IMR-90 (cell line): ENCODE measurements at regions not wholly inside any gene's neighbourhood (a gene's known extent, or its start where the extent isn't known, plus 50 kb on each side); places are given as distances from the start of the nearest gene placed in this dataset.

ENCODE experiments used
- ELK1 ChIP-seq: fragments of 150-350 bp; IDR thresholded peaks from 2 replicates; pipeline ENCODE4 v1.6.1; 2016; ENCODE audit warnings: low read depth, mild to moderate bottlenecking, low read length, moderate library complexity, borderline replicate concordance
- MAFK ChIP-seq: IDR thresholded peaks from 2 replicates; pipeline ENCODE4 v1.6.1; 2012; ENCODE audit warnings: low read depth, low read length, improper control_type of control experiment
- MXI1 ChIP-seq: IDR thresholded peaks from 2 replicates; pipeline ENCODE4 v1.6.1; 2012; ENCODE audit warnings: low read depth, mild to moderate bottlenecking, low read length, moderate library complexity, borderline replicate concordance
- NFE2L2 ChIP-seq: fragments of 150-350 bp; IDR thresholded peaks from 2 replicates; pipeline ENCODE4 v1.6.1; 2016; ENCODE audit warnings: low read depth, mild to moderate bottlenecking, low read length
- POLR2A ChIP-seq: IDR thresholded peaks from 2 replicates; pipeline ENCODE4 v1.6.1; 2012; ENCODE audit warnings: mild to moderate bottlenecking, low read depth, low read length
- RAD21 ChIP-seq: IDR thresholded peaks from 2 replicates; pipeline ENCODE4 v1.6.1; 2012; ENCODE audit warnings: low read length, improper control_type of control experiment
- RFX5 ChIP-seq: IDR thresholded peaks from 2 replicates; pipeline ENCODE4 v1.8.0; 2012; ENCODE audit warnings: low read depth, mild to moderate bottlenecking, low read length, moderate library complexity
- TF ChIP-seq, protein P1 (sequence below): conservative IDR thresholded peaks from 2 replicates; pipeline ENCODE4 v1.5.1; 2012; ENCODE audit warnings: mild to moderate bottlenecking, low read depth, low read length, improper control_type of control experiment
- TF ChIP-seq, protein P2 (sequence below): fragments of 150-350 bp; IDR thresholded peaks from 2 replicates; pipeline ENCODE4 v1.6.1; 2017; ENCODE audit warnings: mild to moderate bottlenecking, antibody characterized with exemption, low read length, low read depth

- TF ChIP-seq, protein P1, sequence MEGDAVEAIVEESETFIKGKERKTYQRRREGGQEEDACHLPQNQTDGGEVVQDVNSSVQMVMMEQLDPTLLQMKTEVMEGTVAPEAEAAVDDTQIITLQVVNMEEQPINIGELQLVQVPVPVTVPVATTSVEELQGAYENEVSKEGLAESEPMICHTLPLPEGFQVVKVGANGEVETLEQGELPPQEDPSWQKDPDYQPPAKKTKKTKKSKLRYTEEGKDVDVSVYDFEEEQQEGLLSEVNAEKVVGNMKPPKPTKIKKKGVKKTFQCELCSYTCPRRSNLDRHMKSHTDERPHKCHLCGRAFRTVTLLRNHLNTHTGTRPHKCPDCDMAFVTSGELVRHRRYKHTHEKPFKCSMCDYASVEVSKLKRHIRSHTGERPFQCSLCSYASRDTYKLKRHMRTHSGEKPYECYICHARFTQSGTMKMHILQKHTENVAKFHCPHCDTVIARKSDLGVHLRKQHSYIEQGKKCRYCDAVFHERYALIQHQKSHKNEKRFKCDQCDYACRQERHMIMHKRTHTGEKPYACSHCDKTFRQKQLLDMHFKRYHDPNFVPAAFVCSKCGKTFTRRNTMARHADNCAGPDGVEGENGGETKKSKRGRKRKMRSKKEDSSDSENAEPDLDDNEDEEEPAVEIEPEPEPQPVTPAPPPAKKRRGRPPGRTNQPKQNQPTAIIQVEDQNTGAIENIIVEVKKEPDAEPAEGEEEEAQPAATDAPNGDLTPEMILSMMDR = no peak
- TF ChIP-seq MAFK = no peak
- TF ChIP-seq, protein P2, sequence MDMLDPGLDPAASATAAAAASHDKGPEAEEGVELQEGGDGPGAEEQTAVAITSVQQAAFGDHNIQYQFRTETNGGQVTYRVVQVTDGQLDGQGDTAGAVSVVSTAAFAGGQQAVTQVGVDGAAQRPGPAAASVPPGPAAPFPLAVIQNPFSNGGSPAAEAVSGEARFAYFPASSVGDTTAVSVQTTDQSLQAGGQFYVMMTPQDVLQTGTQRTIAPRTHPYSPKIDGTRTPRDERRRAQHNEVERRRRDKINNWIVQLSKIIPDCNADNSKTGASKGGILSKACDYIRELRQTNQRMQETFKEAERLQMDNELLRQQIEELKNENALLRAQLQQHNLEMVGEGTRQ = no peak
- no peak for TF ChIP-seq ELK1
- TF ChIP-seq POLR2A = no peak
- no peak for TF ChIP-seq MXI1
- TF ChIP-seq RAD21 = no peak
- no peak for TF ChIP-seq NFE2L2
- no peak for TF ChIP-seq RFX5
These were observed 210.0 kb downstream of the HLX start for GRCh38 chr1:221089273-221089672.
